A673 (cell line): ENCODE measurements at regions not wholly inside any gene's neighbourhood (a gene's known extent, or its start where the extent isn't known, plus 50 kb on each side); places are given as distances from the start of the nearest gene placed in this dataset.

Source experiments
- CTCF ChIP-seq: fragments of 300-800, 200-600 bp; sonication (generic); conservative IDR thresholded peaks from 2 replicates; pipeline ENCODE4 v1.5.1; 2017; ENCODE audit warnings: low read depth, mild to moderate bottlenecking, antibody characterized with exemption, low read length, moderate library complexity, mixed read lengths
- EZH2 ChIP-seq: fragments of 200-600 bp; sonication (generic); IDR thresholded peaks from 2 replicates; pipeline ENCODE4 v1.6.1; 2017; ENCODE audit warnings: borderline replicate concordance, low read depth, mild to moderate bottlenecking, mixed read lengths, antibody characterized with exemption, low read length; ENCODE audit not compliant: poor library complexity, severe bottlenecking

GRCh38 chr13:86269511-86269910, 470.3 kb upstream of the SLITRK6 start:
- TF ChIP-seq CTCF = no peak
- TF ChIP-seq EZH2 = no peak
